DND-41 (cell line): ENCODE measurements at regions not wholly inside any gene's neighbourhood (a gene's known extent, or its start where the extent isn't known, plus 50 kb on each side); places are given as distances from the start of the nearest gene placed in this dataset.

Experiments
- ATAC-seq: fragments of 200-7000 bp; cut with Tn5 transposase; 3 replicates; pipeline ENCODE4 v1.9.1; 2021; ENCODE audit warnings: low read depth; ENCODE audit not compliant: insufficient read depth
- DNase-seq: peaks from one replicate; pipeline ENCODE4 v3.0.0-alpha.2; 2020
- H2AFZ ChIP-seq: 2 replicates; pipeline ENCODE4 v1.6.0; 2012; ENCODE audit warnings: low read depth, low read length
- H3K27ac ChIP-seq: 2 replicates; pipeline ENCODE4 v1.5.1; 2012; ENCODE audit warnings: low read length, inconsistent platforms
- H3K27me3 ChIP-seq: fragments of 200-600 bp; sonication (generic); 2 replicates; pipeline ENCODE4 v1.6.0; 2012; ENCODE audit warnings: low read length, mild to moderate bottlenecking, inconsistent platforms; ENCODE audit not compliant: insufficient read depth, poor library complexity
- H3K36me3 ChIP-seq: 2 replicates; pipeline ENCODE4 v1.5.1; 2012; ENCODE audit warnings: low read length, inconsistent platforms; ENCODE audit not compliant: insufficient read depth
- H3K4me1 ChIP-seq: 2 replicates; pipeline ENCODE4 v1.5.1; 2012; ENCODE audit warnings: mild to moderate bottlenecking, low read length; ENCODE audit not compliant: insufficient read depth
- H3K4me2 ChIP-seq: 2 replicates; pipeline ENCODE4 v1.6.0; 2012; ENCODE audit warnings: mild to moderate bottlenecking, moderate library complexity, low read length, inconsistent platforms; ENCODE audit not compliant: insufficient read depth
- H3K4me3 ChIP-seq, 2 experiments: fragments of 200-600 bp in 1 of 2; shearing (Covaris generic) in 1 of 2; 2 replicates each; pipeline ENCODE4 v1.5.1; 2012 to 2016; ENCODE audit warnings: inconsistent platforms in 2 of 2, low read length in 2 of 2, mild to moderate bottlenecking in 2 of 2, low read depth in 1 of 2, moderate library complexity in 1 of 2
- H3K79me2 ChIP-seq: 2 replicates; pipeline ENCODE4 v1.6.0; 2012; ENCODE audit warnings: low read length, inconsistent platforms; ENCODE audit not compliant: insufficient read depth
- H3K9ac ChIP-seq: 2 replicates; pipeline ENCODE4 v1.6.0; 2012; ENCODE audit warnings: low read depth, mild to moderate bottlenecking, inconsistent platforms, low read length, moderate library complexity
- H3K9me3 ChIP-seq: 2 replicates; pipeline ENCODE4 v1.5.1; 2012; ENCODE audit warnings: low read length, moderate library complexity, mild to moderate bottlenecking, inconsistent platforms; ENCODE audit not compliant: insufficient read depth, severe bottlenecking
- H4K20me1 ChIP-seq: 2 replicates; pipeline ENCODE4 v1.6.0; 2012; ENCODE audit warnings: low read length; ENCODE audit not compliant: insufficient read depth
- CTCF ChIP-seq: IDR thresholded peaks from 2 replicates; pipeline ENCODE4 v1.5.1; 2012; ENCODE audit warnings: borderline replicate concordance, low read length, moderate library complexity, mild to moderate bottlenecking; ENCODE audit not compliant: poor library complexity, severe bottlenecking; ENCODE audit errors: extremely low read depth
- EZH2 ChIP-seq: IDR thresholded peaks from 3 replicates; pipeline ENCODE4 v1.6.1; 2012; ENCODE audit warnings: borderline replicate concordance, low read depth, mild to moderate bottlenecking, moderate library complexity, low read length, inconsistent platforms; ENCODE audit not compliant: severe bottlenecking

GRCh38 chr9:108546215-108546614 is 309.6 kb downstream of the ACTL7B start:
- Histone ChIP-seq H4K20me1 (no peaks in the 10 kb centered on the region), H3K9ac (no peak overlapping the region)
- TF ChIP-seq EZH2 (no peak), CTCF (no peak)

GRCh38 chr9:108545436-108545835 is 310.4 kb downstream of the ACTL7B start:
- ATAC-seq = no peak
- H3K79me2 ChIP-seq = no peaks in the 10 kb centered on the region
- no peak overlapping the region for H3K27ac ChIP-seq
- H4K20me1 ChIP-seq = no peaks in the 10 kb centered on the region
- H3K9me3 ChIP-seq = no peaks in the 10 kb centered on the region
- H3K27me3 ChIP-seq = no peaks in the 10 kb centered on the region
- H2AFZ ChIP-seq = no peak overlapping the region
- DNase-seq = no peak
- no peak overlapping the region for H3K4me2 ChIP-seq
- no peaks in the 10 kb centered on the region for H3K36me3 ChIP-seq
- no peak overlapping the region for H3K9ac ChIP-seq
- TF ChIP-seq CTCF (no peak), EZH2 (no peak)
- H3K4me3 ChIP-seq = no peak overlapping the region
- H3K4me1 ChIP-seq = no peaks in the 10 kb centered on the region

More at GRCh38 chr9:108546215-108546614, 309.6 kb downstream of the ACTL7B start:
- Histone ChIP-seq H3K36me3 (no peaks in the 10 kb centered on the region), H3K27ac (no peak overlapping the region), H3K4me2 (no peak overlapping the region), H3K4me3 (no peak overlapping the region), H2AFZ (no peak overlapping the region), H3K27me3 (no peaks in the 10 kb centered on the region), H3K79me2 (no peaks in the 10 kb centered on the region), H3K9me3 (no peaks in the 10 kb centered on the region), H3K4me1 (no peaks in the 10 kb centered on the region)
- DNase-seq (no peak), ATAC-seq (no peak)

GRCh38 chr9:108544866-108545265 is 310.9 kb downstream of the ACTL7B start:
- H3K27ac ChIP-seq = no peak overlapping the region
- H3K4me3 ChIP-seq = no peak overlapping the region
- no peak overlapping the region for H3K4me2 ChIP-seq
- no peaks in the 10 kb centered on the region for H3K36me3 ChIP-seq
- no peaks in the 10 kb centered on the region for H3K79me2 ChIP-seq
- no peaks in the 10 kb centered on the region for H3K4me1 ChIP-seq
- no peaks in the 10 kb centered on the region for H4K20me1 ChIP-seq
- no peaks in the 10 kb centered on the region for H3K27me3 ChIP-seq
- no peak overlapping the region for H3K9ac ChIP-seq
- DNase-seq (no peak), ATAC-seq (no peak)
- no peak for TF ChIP-seq EZH2
- TF ChIP-seq CTCF = no peak
- no peaks in the 10 kb centered on the region for H3K9me3 ChIP-seq
- no peak overlapping the region for H2AFZ ChIP-seq

GRCh38 chr9:108543251-108543778 is 312.5 kb downstream of the ACTL7B start:
- no peaks in the 10 kb centered on the region for H4K20me1 ChIP-seq
- TF ChIP-seq CTCF = no peak
- no peak for TF ChIP-seq EZH2
- H3K27me3 ChIP-seq = no peaks in the 10 kb centered on the region
- ATAC-seq = no peak
- no peak overlapping the region for H3K9ac ChIP-seq
- no peaks in the 10 kb centered on the region for H3K4me1 ChIP-seq
- H3K4me2 ChIP-seq = no peak overlapping the region
- DNase-seq = no peak
- H3K36me3 ChIP-seq = no peaks in the 10 kb centered on the region
- no peak overlapping the region for H3K4me3 ChIP-seq
- H3K79me2 ChIP-seq = no peaks in the 10 kb centered on the region
- no peaks in the 10 kb centered on the region for H3K9me3 ChIP-seq
- no peak overlapping the region for H3K27ac ChIP-seq
- H2AFZ ChIP-seq = no peak overlapping the region
